Right renal cortex interstitium (tissue), 3 donors: ENCODE measurements at regions not wholly inside any gene's neighbourhood (a gene's known extent, or its start where the extent isn't known, plus 50 kb on each side); places are given as distances from the start of the nearest gene placed in this dataset.
A peak's percentile ranks its signal among the peaks of the same experiment; 100 is the strongest.

Source experiments
- DNase-seq, 3 donors: peaks; one replicate each; pipeline ENCODE4 v3.0.0-alpha.2; 2013; ENCODE audit warnings: low read depth in 3 of 3, low spot score in 2 of 3

GRCh38 chr16:27679899-27680298 is 130.0 kb downstream of the KATNIP start:
- DNase-seq = no peak

- no peak for DNase-seq
Observed at GRCh38 chr16:27681681-27682080, 131.7 kb downstream of the KATNIP start.

- DNase-seq = no peak
Observed at GRCh38 chr16:27684047-27684446, 134.1 kb downstream of the KATNIP start.

GRCh38 chr16:27685807-27686206 is 135.9 kb downstream of the KATNIP start:
- no peak for DNase-seq

- DNase-seq = no peak
Observed at GRCh38 chr16:27686926-27687325, 137.0 kb downstream of the KATNIP start.

GRCh38 chr16:27687605-27688004 is 137.7 kb downstream of the KATNIP start:
- DNase-seq = no peak

GRCh38 chr16:27689711-27690110 is 139.8 kb downstream of the KATNIP start:
- DNase-seq = no peak

GRCh38 chr16:27690608-27691007 is 140.7 kb downstream of the KATNIP start:
- no peak for DNase-seq

GRCh38 chr16:27691721-27692120 is 141.8 kb downstream of the KATNIP start:
- no peak for DNase-seq

- DNase-seq = no peak
Observed at GRCh38 chr16:27692576-27692975, 142.6 kb downstream of the KATNIP start.

- DNase-seq = no peak
Observed at GRCh38 chr16:27695161-27695560, 145.2 kb downstream of the KATNIP start.

- DNase-seq = no peak
Observed at GRCh38 chr16:27698266-27698665, 148.3 kb downstream of the KATNIP start.

GRCh38 chr16:27698746-27699145 is 148.8 kb downstream of the KATNIP start:
- DNase-seq = no peak

GRCh38 chr16:27699540-27699939 is 149.6 kb downstream of the KATNIP start:
- no peak for DNase-seq

- no peak for DNase-seq
Observed at GRCh38 chr16:27700304-27700995, 150.5 kb downstream of the KATNIP start.

GRCh38 chr16:27701381-27701780 is 151.4 kb downstream of the KATNIP start:
- no peak for DNase-seq

GRCh38 chr16:27703121-27703520 is 153.2 kb downstream of the KATNIP start:
- DNase-seq = no peak

- no peak for DNase-seq
Observed at GRCh38 chr16:27703545-27703944, 153.6 kb downstream of the KATNIP start.

GRCh38 chr16:27704252-27704651 is 154.3 kb downstream of the KATNIP start:
- no peak for DNase-seq

GRCh38 chr16:27706156-27706865 is 156.4 kb downstream of the KATNIP start:
- DNase-seq = no peak

GRCh38 chr16:27706866-27707685 is 157.1 kb downstream of the KATNIP start:
- peak in 1 of 3 donors; percentile 51 for DNase-seq

GRCh38 chr16:27708651-27709050 is 158.7 kb downstream of the KATNIP start:
- no peak for DNase-seq
